ENCODE measurements at regions not wholly inside any gene's neighbourhood (a gene's known extent, or its start where the extent isn't known, plus 50 kb on each side); places are given as distances from the start of the nearest gene placed in this dataset.

DNA sequence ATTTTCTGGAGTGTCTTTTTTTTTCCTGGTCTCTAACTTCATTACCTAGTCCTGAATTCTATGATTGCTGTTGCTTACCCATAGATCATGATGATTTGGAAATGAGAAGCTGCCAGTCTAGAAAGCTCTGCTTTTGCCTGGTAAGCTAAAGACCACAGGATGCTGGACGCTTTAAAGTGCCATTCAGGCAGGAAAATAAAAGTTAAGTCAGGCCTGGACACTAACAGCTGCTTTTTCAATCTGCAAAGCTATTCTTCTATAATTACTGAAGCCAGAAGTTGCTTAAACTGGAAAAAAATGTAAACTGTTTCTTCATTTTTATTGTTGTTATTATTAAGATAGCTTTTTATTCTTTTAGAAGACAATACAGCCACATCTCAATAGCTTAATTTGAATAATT is 129.8 kb upstream of the SPACA1 start:
- DNase-seq (no peak), ATAC-seq (ENCODE audit: low read depth) (no peak)
- TF ChIP-seq, protein P1, sequence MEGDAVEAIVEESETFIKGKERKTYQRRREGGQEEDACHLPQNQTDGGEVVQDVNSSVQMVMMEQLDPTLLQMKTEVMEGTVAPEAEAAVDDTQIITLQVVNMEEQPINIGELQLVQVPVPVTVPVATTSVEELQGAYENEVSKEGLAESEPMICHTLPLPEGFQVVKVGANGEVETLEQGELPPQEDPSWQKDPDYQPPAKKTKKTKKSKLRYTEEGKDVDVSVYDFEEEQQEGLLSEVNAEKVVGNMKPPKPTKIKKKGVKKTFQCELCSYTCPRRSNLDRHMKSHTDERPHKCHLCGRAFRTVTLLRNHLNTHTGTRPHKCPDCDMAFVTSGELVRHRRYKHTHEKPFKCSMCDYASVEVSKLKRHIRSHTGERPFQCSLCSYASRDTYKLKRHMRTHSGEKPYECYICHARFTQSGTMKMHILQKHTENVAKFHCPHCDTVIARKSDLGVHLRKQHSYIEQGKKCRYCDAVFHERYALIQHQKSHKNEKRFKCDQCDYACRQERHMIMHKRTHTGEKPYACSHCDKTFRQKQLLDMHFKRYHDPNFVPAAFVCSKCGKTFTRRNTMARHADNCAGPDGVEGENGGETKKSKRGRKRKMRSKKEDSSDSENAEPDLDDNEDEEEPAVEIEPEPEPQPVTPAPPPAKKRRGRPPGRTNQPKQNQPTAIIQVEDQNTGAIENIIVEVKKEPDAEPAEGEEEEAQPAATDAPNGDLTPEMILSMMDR (IDR thresholded peaks at IDR 0.05): no peak
- H3K27ac Mint-ChIP-seq: no peak overlapping the region
- H3K4me3 Mint-ChIP-seq: no peak overlapping the region
- intact Hi-C loops (cut with micrococcal nuclease): no loop called here
- no peaks in the 10 kb centered on the region for H3K36me3 Mint-ChIP-seq (ENCODE audit: low read depth)
- CTCF ChIA-PET: no interaction called here
- H3K4me1 Mint-ChIP-seq: peaks cover 59% of the 10 kb centered on the region
- no peaks in the 10 kb centered on the region for H3K27me3 Mint-ChIP-seq
- POLR2A ChIA-PET: interaction anchor here (0.7 kb wide), 1 partner anchor 845 kb away, joined by 3 read pairs; no protein-coding TSS in a partner anchor
- H3K9me3 Mint-ChIP-seq: peaks cover 4% of the 10 kb centered on the region

DNA sequence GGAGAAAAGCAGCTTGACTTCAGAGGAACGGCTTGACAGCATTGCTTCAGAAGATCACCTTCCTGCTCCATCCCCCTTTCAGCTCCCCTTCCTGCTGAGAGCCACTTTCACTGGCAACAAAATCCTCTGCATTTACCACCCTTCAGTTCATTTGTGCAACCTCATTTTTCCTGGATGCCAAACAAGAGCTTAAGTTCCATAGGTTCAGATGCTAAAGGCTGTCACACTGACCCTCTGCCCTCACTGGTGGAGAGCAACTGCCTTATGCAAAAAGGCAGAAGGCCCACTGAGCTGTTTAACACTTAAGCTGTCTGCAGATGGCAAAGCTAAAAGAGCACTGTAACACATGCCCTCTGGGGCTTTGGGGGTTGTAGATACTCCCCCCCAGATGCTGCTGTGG is 131.2 kb upstream of the SPACA1 start:
- intact Hi-C loops (cut with micrococcal nuclease): no loop called here
- Mint-ChIP-seq H3K27me3 (no peaks in the 10 kb centered on the region), H3K9me3 (peaks cover 4% of the 10 kb centered on the region), H3K4me1 (peaks cover 45% of the 10 kb centered on the region), H3K36me3 (ENCODE audit: low read depth) (no peaks in the 10 kb centered on the region), H3K27ac (no peak overlapping the region), H3K4me3 (no peak overlapping the region)
- ATAC-seq (ENCODE audit: low read depth): no peak
- ChIA-PET CTCF (no interaction called here), POLR2A (no interaction called here)
- TF ChIP-seq, protein P1 (IDR thresholded peaks at IDR 0.05): no peak
- no peak for DNase-seq

DNA sequence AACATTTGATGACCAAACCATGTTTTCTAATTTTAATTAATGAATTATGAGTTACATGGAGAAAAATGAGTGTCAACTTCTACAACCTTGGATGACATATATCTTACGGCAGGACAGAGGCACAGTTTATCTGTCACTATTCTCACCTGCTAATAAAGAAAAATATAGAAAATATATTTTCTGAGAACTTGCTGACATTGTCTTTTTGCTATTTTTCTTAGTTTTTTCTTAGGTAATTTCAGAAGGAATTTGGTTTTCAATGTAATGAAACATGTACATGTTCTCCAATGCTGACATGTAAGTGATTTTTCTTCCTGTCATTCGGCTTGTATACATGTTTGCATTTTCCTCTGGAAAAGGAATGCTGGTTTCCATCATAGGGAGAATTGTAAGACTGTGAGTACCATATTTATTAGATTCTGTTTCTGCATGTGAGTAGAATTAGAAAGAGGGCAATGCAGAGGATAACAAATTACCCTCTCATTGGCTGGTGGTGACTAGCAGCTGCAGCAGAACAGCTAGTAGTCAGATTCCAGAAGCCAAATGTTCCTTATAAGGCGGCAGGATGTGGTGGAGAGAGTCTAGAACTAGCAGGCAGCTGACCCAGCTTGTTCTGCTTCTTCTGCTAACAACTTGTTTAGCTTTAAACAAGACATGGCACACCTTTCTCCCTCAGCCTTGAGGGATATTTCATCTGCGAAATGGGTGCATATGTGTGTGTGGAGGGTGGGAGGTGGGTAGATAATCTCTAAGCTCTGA is 132.8 kb upstream of the SPACA1 start:
- Mint-ChIP-seq H3K27ac (no peak overlapping the region), H3K4me3 (no peak overlapping the region), H3K4me1 (peaks cover 29% of the 10 kb centered on the region), H3K36me3 (ENCODE audit: low read depth) (no peaks in the 10 kb centered on the region), H3K9me3 (peaks cover 4% of the 10 kb centered on the region), H3K27me3 (no peaks in the 10 kb centered on the region)
- DNase-seq (no peak), ATAC-seq (ENCODE audit: low read depth) (no peak)
- ChIA-PET CTCF (no interaction called here), POLR2A (interaction anchor here (1.1 kb wide), 1 partner anchor 11 kb away, joined by 3 read pairs; no protein-coding TSS in a partner anchor)
- intact Hi-C loops (cut with micrococcal nuclease): no loop called here
- TF ChIP-seq, protein P1 (IDR thresholded peaks at IDR 0.05): no peak

DNA sequence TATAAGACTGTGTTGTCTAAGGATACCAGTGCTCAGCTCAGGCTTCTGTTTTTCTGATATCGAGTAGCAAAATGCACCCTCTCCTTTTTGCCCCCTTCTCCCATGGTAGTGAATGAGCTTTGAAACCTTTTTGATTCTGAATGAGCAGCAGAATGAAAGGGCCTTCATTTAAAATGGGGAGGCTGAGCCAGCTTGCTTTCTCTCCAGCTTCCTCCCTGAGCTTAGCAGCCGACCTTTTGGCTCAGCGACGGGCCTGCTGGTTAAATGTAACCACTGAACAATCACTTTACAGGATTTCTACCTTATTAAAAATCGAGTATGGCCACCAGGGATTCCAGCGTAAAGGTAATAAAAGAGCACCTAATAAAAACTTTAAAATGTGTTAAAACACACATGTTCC is 133.7 kb upstream of the SPACA1 start:
- ChIA-PET POLR2A (interaction anchor here (0.6 kb wide), 1 partner anchor 961 kb away, joined by 3 read pairs; no protein-coding TSS in a partner anchor), CTCF (no interaction called here)
- Mint-ChIP-seq H3K9me3 (peaks cover 4% of the 10 kb centered on the region), H3K4me3 (no peak overlapping the region), H3K36me3 (ENCODE audit: low read depth) (no peaks in the 10 kb centered on the region), H3K27ac (no peak overlapping the region), H3K27me3 (no peaks in the 10 kb centered on the region), H3K4me1 (peaks cover 20% of the 10 kb centered on the region)
- TF ChIP-seq, protein P1 (IDR thresholded peaks at IDR 0.05): no peak
- DNase-seq (no peak), ATAC-seq (ENCODE audit: low read depth) (no peak)
- intact Hi-C loops (cut with micrococcal nuclease): no loop called here

DNA sequence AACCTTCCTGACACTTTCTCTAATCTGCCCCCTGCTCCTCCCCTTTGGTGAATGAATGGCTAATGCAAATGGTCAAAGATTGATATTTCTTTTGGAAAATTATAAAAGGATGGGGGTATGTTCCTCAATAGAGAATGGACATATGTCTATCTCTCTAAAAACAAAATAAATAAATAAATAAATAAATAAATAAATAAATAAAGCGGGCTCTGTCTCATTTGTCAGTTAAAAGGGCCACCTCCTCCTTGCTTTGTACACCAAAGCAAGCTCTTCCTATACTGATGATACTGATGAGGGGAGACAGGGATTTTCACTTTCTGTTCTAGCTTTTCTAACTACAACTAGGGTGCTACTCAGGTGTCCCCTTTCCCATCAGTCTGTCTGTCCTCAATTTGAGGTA is 135.5 kb upstream of the SPACA1 start:
- intact Hi-C loops (cut with micrococcal nuclease): no loop called here
- CTCF ChIA-PET: interaction anchor here (1.1 kb wide), 1 partner anchor 17 kb away, joined by 4 read pairs; no protein-coding TSS in a partner anchor
- POLR2A ChIA-PET: no interaction called here
- DNase-seq (no peak), ATAC-seq (ENCODE audit: low read depth) (no peak)
- Mint-ChIP-seq H3K36me3 (ENCODE audit: low read depth) (no peaks in the 10 kb centered on the region), H3K9me3 (peaks cover 4% of the 10 kb centered on the region), H3K27me3 (no peaks in the 10 kb centered on the region), H3K4me1 (peaks cover 5% of the 10 kb centered on the region), H3K4me3 (no peak overlapping the region), H3K27ac (no peak overlapping the region)
- TF ChIP-seq, protein P1 (IDR thresholded peaks at IDR 0.05): no peak

Data from activated B cell treated with CpG ODN at 0.5 μM for 24 hours (primary cell).